SK-N-SH (cell line): ENCODE measurements at regions not wholly inside any gene's neighbourhood (a gene's known extent, or its start where the extent isn't known, plus 50 kb on each side); places are given as distances from the start of the nearest gene placed in this dataset.

Experiments used
- CTCF ChIA-PET: fragments of 300-600, 350-600 bp; formaldehyde crosslinking; extraction: SDS; loops from one replicate; lab custom pipeline; 2021; lab: Yijun Ruan, JAX
- POLR2A ChIA-PET: fragments of 350-600 bp; sonication (Branson Sonifier 250); formaldehyde crosslinking; extraction: SDS; loops from one replicate; lab custom pipeline; 2020; ENCODE audit warnings: antibody characterized with exemption, inconsistent platforms; lab: Yijun Ruan, JAX
- DNase-seq: peaks from one replicate; pipeline ENCODE4 v3.0.0; 2012
- H2AFZ ChIP-seq: fragments of 200-600 bp; sonication (generic); 2 replicates; pipeline ENCODE4 v1.8.1; 2016; ENCODE audit warnings: antibody characterized with exemption, mild to moderate bottlenecking, low read depth
- H3F3A ChIP-seq: fragments of 200-600 bp; sonication (generic); replicated peaks from 2 replicates; pipeline ENCODE3; 2016; ENCODE audit warnings: antibody characterized with exemption, mild to moderate bottlenecking; ENCODE audit not compliant: insufficient read depth
- H3K27ac ChIP-seq, 2 experiments: fragments of 200-500 bp in 1 of 2; fragments of 200-600 bp in 1 of 2; sonication (Bioruptor generic) in 1 of 2; sonication (generic), shearing (Covaris generic) in 1 of 2; 2 replicates each; pipeline versions ENCODE4 v1.5.1 to v1.6.1; 2014 to 2016; ENCODE audit warnings: low read depth in 2 of 2, inconsistent platforms in 1 of 2, low read length in 1 of 2, mild to moderate bottlenecking in 1 of 2, mixed read lengths in 1 of 2
- H3K27me3 ChIP-seq: fragments of 200-600 bp; sonication (generic), shearing (Covaris generic); 2 replicates; pipeline ENCODE4 v1.6.1; 2016; ENCODE audit warnings: mixed run types; ENCODE audit not compliant: insufficient read depth
- H3K36me3 ChIP-seq, 2 experiments: fragments of 200-500 bp in 1 of 2; fragments of 200-600 bp in 1 of 2; sonication (Bioruptor generic) in 1 of 2; sonication (generic) in 1 of 2; replicated peaks in 1 of 2; 2 replicates each; pipeline versions ENCODE3 to v1.5.1; 2014 to 2016; ENCODE audit warnings: low read length in 1 of 2, mild to moderate bottlenecking in 1 of 2; ENCODE audit not compliant: insufficient read depth in 2 of 2, control insufficient read depth in 1 of 2
- H3K4me1 ChIP-seq, 2 experiments: fragments of 200-500 bp in 1 of 2; fragments of 200-600 bp in 1 of 2; sonication (Bioruptor generic) in 1 of 2; sonication (generic), shearing (Covaris generic) in 1 of 2; 2 replicates each; pipeline versions ENCODE4 v1.5.1 to v1.6.1; 2014 to 2016; ENCODE audit warnings: low read depth in 1 of 2, low read length in 1 of 2, mixed run types in 1 of 2; ENCODE audit not compliant: insufficient read depth in 2 of 2, control insufficient read depth in 1 of 2
- H3K4me2 ChIP-seq: fragments of 200-600 bp; sonication (generic), shearing (Covaris generic); 2 replicates; pipeline ENCODE4 v1.6.1; 2017; ENCODE audit warnings: mixed run types
- H3K4me3 ChIP-seq, 2 experiments: fragments of 200-500 bp in 1 of 2; fragments of 200-600 bp in 1 of 2; sonication (Bioruptor generic) in 1 of 2; sonication (generic), shearing (Covaris generic) in 1 of 2; 2 replicates each; pipeline versions ENCODE4 v1.5.1 to v1.8.1; 2014 to 2016; ENCODE audit warnings: low read depth in 2 of 2, inconsistent platforms in 1 of 2, low read length in 1 of 2, mild to moderate bottlenecking in 1 of 2, mixed read lengths in 1 of 2, moderate library complexity in 1 of 2
- H3K79me2 ChIP-seq: fragments of 200-600 bp; sonication (generic); 2 replicates; pipeline ENCODE4 v1.8.1; 2017; ENCODE audit warnings: mild to moderate bottlenecking; ENCODE audit not compliant: insufficient read depth
- H3K9ac ChIP-seq: fragments of 200-600 bp; sonication (generic); 2 replicates; pipeline ENCODE4 v1.6.1; 2017; ENCODE audit warnings: mixed run types
- H3K9me2 ChIP-seq: fragments of 200-600 bp; sonication (generic); 2 replicates; pipeline ENCODE4 v1.6.1; 2017; ENCODE audit warnings: mixed run types
- H3K9me3 ChIP-seq: fragments of 200-600 bp; sonication (generic); 2 replicates; pipeline ENCODE4 v1.6.1; 2017; ENCODE audit warnings: mixed run types, mild to moderate bottlenecking, moderate library complexity
- H4K20me1 ChIP-seq: fragments of 200-600 bp; sonication (generic); 2 replicates; pipeline ENCODE4 v1.6.1; 2017; ENCODE audit warnings: mild to moderate bottlenecking, mixed run types; ENCODE audit not compliant: insufficient read depth
- CHD2 ChIP-seq: fragments of 150-350 bp; IDR thresholded peaks from 2 replicates; pipeline ENCODE4 v1.6.1; 2018; ENCODE audit warnings: low read length; ENCODE audit not compliant: partially characterized antibody
- EP300 ChIP-seq, 2 experiments: IDR thresholded peaks; 2 replicates each; pipeline versions ENCODE4 v1.4.0 to v1.6.1; 2012; ENCODE audit warnings: borderline replicate concordance in 1 of 2, low read depth in 1 of 2, low read length in 1 of 2
- EZH2phosphoT487 ChIP-seq: fragments of 200-600 bp; sonication (generic); IDR thresholded peaks from 2 replicates; pipeline ENCODE4 v1.6.1; 2017; ENCODE audit warnings: low read depth, mixed run types, mild to moderate bottlenecking, antibody characterized with exemption, moderate library complexity, borderline replicate concordance
- FOSL2 ChIP-seq: IDR thresholded peaks from 2 replicates; pipeline ENCODE4 v1.4.0; 2012; ENCODE audit warnings: low read depth, mild to moderate bottlenecking, moderate library complexity, borderline replicate concordance
- FOXJ3 ChIP-seq: sonication (generic); formaldehyde crosslinking; IDR thresholded peaks from 2 replicates; pipeline ENCODE4 v1.5.1; 2020; ENCODE audit warnings: mild to moderate bottlenecking, missing genetic modification reagents
- FOXM1 ChIP-seq: IDR thresholded peaks from 2 replicates; pipeline ENCODE4 v1.4.0; 2012; ENCODE audit warnings: low read depth, mild to moderate bottlenecking
- GABPA ChIP-seq: IDR thresholded peaks from 2 replicates; pipeline ENCODE4 v1.4.0; 2012; ENCODE audit warnings: low read depth, mild to moderate bottlenecking
- GATA2 ChIP-seq: sonication (generic); formaldehyde crosslinking; IDR thresholded peaks from 2 replicates; pipeline ENCODE4 v1.5.0; 2020; ENCODE audit warnings: mild to moderate bottlenecking, missing genetic modification reagents
- JUND ChIP-seq: IDR thresholded peaks from 2 replicates; pipeline ENCODE4 v1.4.0; 2012
- MEF2A ChIP-seq: IDR thresholded peaks from 2 replicates; pipeline ENCODE4 v1.4.0; 2012; ENCODE audit warnings: low read depth, borderline replicate concordance
- NRF1 ChIP-seq: IDR thresholded peaks from 2 replicates; pipeline ENCODE4 v1.6.1; 2012; ENCODE audit warnings: low read depth, mild to moderate bottlenecking, low read length
- RAD21 ChIP-seq: IDR thresholded peaks from 2 replicates; pipeline ENCODE4 v1.6.1; 2012; ENCODE audit warnings: mild to moderate bottlenecking, low read length
- RCOR1 ChIP-seq: fragments of 150-350 bp; IDR thresholded peaks from 2 replicates; pipeline ENCODE4 v1.6.1; 2017; ENCODE audit warnings: antibody characterized with exemption, low read length
- REST ChIP-seq: IDR thresholded peaks from 2 replicates; pipeline ENCODE4 v1.6.1; 2012; ENCODE audit warnings: mild to moderate bottlenecking, low read depth, low read length, moderate library complexity
- RFX5 ChIP-seq: IDR thresholded peaks from 2 replicates; pipeline ENCODE4 v1.6.1; 2012; ENCODE audit warnings: mild to moderate bottlenecking, improper control_type of control experiment, low read length
- RXRA ChIP-seq: IDR thresholded peaks from 2 replicates; pipeline ENCODE4 v1.4.0; 2012; ENCODE audit warnings: low read depth, mild to moderate bottlenecking, borderline replicate concordance
- SIN3A ChIP-seq: IDR thresholded peaks from 2 replicates; pipeline ENCODE4 v1.6.1; 2012; ENCODE audit warnings: low read depth, mild to moderate bottlenecking, low read length, moderate library complexity, borderline replicate concordance
- SMC3 ChIP-seq: IDR thresholded peaks from 2 replicates; pipeline ENCODE4 v1.6.1; 2012; ENCODE audit warnings: low read depth, low read length, improper control_type of control experiment
- TAF1 ChIP-seq: IDR thresholded peaks from 2 replicates; pipeline ENCODE4 v1.6.1; 2012; ENCODE audit warnings: low read depth, mild to moderate bottlenecking, low read length, moderate library complexity, borderline replicate concordance
- TCF12 ChIP-seq: IDR thresholded peaks from 2 replicates; pipeline ENCODE4 v1.4.0; 2012
- USF1 ChIP-seq: IDR thresholded peaks from 2 replicates; pipeline ENCODE4 v1.4.0; 2012; ENCODE audit warnings: low read depth, borderline replicate concordance
- USF2 ChIP-seq: fragments of 150-350 bp; IDR thresholded peaks from 2 replicates; pipeline ENCODE4 v1.6.1; 2017; ENCODE audit warnings: antibody characterized with exemption, low read length, low read depth, borderline replicate concordance
- ZBTB33 ChIP-seq: IDR thresholded peaks from 2 replicates; pipeline ENCODE4 v1.4.0; 2012; ENCODE audit warnings: low read depth, borderline replicate concordance
- WGBS: methylation state at CpG from one replicate; pipeline ENCODE4 v1.1.6; 2017; ENCODE audit warnings: low lambda C conversion rate; 5-methylcytosine and 5-hydroxymethylcytosine counted together
- TF ChIP-seq, protein P1 (sequence below): IDR thresholded peaks from 2 replicates; pipeline ENCODE4 v1.4.0; 2012; ENCODE audit warnings: low read depth

DNA sequence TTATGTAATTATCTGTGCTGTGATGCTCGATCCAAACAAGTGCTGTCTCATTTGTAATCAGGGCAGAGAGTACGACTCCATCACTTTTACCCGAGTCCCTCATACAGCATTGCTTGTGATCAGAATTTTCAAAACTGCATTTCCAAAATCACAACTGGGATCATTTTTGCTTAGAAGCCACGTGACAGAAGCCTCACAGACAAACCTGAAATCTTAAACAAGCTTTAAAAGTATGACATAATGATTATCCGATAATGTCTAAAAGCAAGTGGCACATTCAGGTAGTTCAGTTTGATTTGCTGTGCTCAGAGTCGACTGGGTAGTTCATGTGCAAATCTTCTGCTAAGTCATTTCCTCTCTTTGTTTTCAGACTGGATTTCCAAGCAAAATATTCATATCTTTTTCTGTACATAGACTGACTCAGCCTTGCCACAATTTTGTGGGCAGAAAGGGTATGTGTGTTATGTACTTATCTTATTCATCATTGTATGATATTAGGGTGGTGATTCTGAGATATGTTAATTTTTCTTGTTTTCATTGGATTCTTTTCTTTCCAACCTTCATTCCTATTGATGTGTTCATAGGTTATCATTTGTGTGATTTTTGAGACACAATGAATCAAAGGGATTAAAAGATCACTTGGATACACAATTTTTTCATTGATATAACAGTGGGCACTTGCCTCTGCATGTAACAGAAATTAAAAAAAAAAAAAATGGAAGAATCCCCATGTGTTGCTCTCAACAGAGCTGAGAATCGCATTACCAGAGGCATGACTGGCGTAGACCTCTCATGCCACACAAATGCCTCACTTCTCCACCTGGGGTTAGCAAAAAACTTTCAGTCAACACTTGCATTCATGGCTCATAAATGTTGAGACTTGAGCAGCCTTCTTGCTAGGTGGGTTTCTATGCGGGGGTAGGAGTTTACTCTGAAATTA, 355.7 kb downstream of the LTN1 start:
- WGBS, result 35% methylated on average over 9 of the region's 9 CpGs
- TF ChIP-seq FOXM1, result peak; percentile 98
- TF ChIP-seq EZH2phosphoT487, result no peak
- TF ChIP-seq GATA2, result no peak
- no peak for TF ChIP-seq SIN3A
- no peak for TF ChIP-seq USF2
- peak; percentile 28 to 100; a peak in 3 of 4 replicates for TF ChIP-seq EP300 (IDR thresholded peaks at IDR 0.05; ENCODE audit: borderline replicate concordance in 1 of 2, low read depth in 1 of 2, low read length in 1 of 2)
- peak; percentile 79; the same call in 1 of the 2 replicates for TF ChIP-seq ZBTB33
- no peak for TF ChIP-seq RCOR1
- TF ChIP-seq CHD2, result no peak
- peak; percentile 96 for TF ChIP-seq JUND
- TF ChIP-seq USF1, result peak; percentile 67; the same call in 1 of the 2 replicates
- TF ChIP-seq RXRA, result peak; percentile 74
- TF ChIP-seq, protein P1, sequence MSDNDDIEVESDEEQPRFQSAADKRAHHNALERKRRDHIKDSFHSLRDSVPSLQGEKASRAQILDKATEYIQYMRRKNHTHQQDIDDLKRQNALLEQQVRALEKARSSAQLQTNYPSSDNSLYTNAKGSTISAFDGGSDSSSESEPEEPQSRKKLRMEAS, result peak; percentile 81
- peak; percentile 94 for TF ChIP-seq TCF12
- TF ChIP-seq RAD21, result no peak
- TF ChIP-seq RFX5, result no peak; the same call in 1 of the 2 replicates
- no peak for TF ChIP-seq NRF1
- no peak for TF ChIP-seq REST
- peak; percentile 86 for TF ChIP-seq MEF2A
- no peak for TF ChIP-seq SMC3
- peak; percentile 7; the same call in 1 of the 2 replicates for TF ChIP-seq GABPA
- 0 out of 2 replicates have a peak, but pooled peaks have one; percentile 32 for TF ChIP-seq TAF1
- TF ChIP-seq FOXJ3 (CRISPR knock-in tag), result no peak
- TF ChIP-seq FOSL2, result peak; percentile 94

More for the DNA sequence above, 355.7 kb downstream of the LTN1 start:
- DNase-seq, result no peak
- H3K4me3 ChIP-seq, result no peak overlapping the region
- H3K9me3 ChIP-seq, result no peaks in the 10 kb centered on the region
- no peaks in the 10 kb centered on the region for H3K9me2 ChIP-seq
- H3K27ac ChIP-seq, result peak overlapping the region; percentile 72 to 95
- peak overlapping the region; percentile 20; the same call in 1 of the 2 replicates for H3K4me2 ChIP-seq
- POLR2A ChIA-PET, result no interaction called here
- peak overlapping the region; percentile 68 for H3K9ac ChIP-seq
- no peaks in the 10 kb centered on the region for H3K36me3 ChIP-seq
- no peaks in the 10 kb centered on the region for H4K20me1 ChIP-seq
- no peaks in the 10 kb centered on the region for H3K27me3 ChIP-seq
- H3K79me2 ChIP-seq, result no peaks in the 10 kb centered on the region
- peaks cover 3 to 34% of the 10 kb centered on the region in 2 experiments for H3K4me1 ChIP-seq
- peaks cover 53% of the 10 kb centered on the region for H3F3A ChIP-seq
- H2AFZ ChIP-seq, result no peak overlapping the region
- CTCF ChIA-PET, result no interaction called here
